Neural progenitor cell (in vitro differentiated cells): ENCODE measurements at regions not wholly inside any gene's neighbourhood (a gene's known extent, or its start where the extent isn't known, plus 50 kb on each side); places are given as distances from the start of the nearest gene placed in this dataset.

Experiments used
- DNase-seq: peaks from one replicate; pipeline ENCODE4 v3.0.0-alpha.2; 2016; ENCODE audit warnings: low spot score
- H2AFZ ChIP-seq: fragments of 200-600 bp; sonication (generic); replicated peaks from 2 replicates; pipeline ENCODE4 v1.6.1; 2016; ENCODE audit warnings: antibody characterized with exemption
- H3F3A ChIP-seq: fragments of 200-600 bp; sonication (generic); 2 replicates; pipeline ENCODE4 v1.6.1; 2016; ENCODE audit warnings: antibody characterized with exemption, low read depth
- H3K27ac ChIP-seq: fragments of 200-600 bp; sonication (generic); 2 replicates; pipeline ENCODE4 v1.5.1; 2016; ENCODE audit warnings: mild to moderate bottlenecking
- H3K27me3 ChIP-seq: fragments of 200-600 bp; sonication (generic); 2 replicates; pipeline ENCODE4 v1.6.1; 2016; ENCODE audit warnings: mild to moderate bottlenecking, moderate library complexity
- H3K36me3 ChIP-seq: fragments of 200-600 bp; sonication (generic); 2 replicates; pipeline ENCODE4 v1.5.1; 2016
- H3K4me1 ChIP-seq: fragments of 200-600 bp; sonication (generic); 2 replicates; pipeline ENCODE4 v1.6.1; 2016; ENCODE audit warnings: mixed run types
- H3K4me2 ChIP-seq: fragments of 200-600 bp; sonication (generic); 2 replicates; pipeline ENCODE4 v1.6.1; 2016
- H3K4me3 ChIP-seq: fragments of 200-600 bp; sonication (generic); 2 replicates; pipeline ENCODE4 v1.5.1; 2016
- H3K79me2 ChIP-seq: fragments of 200-600 bp; sonication (generic); 2 replicates; pipeline ENCODE4 v1.6.1; 2016; ENCODE audit warnings: low read depth
- H3K9ac ChIP-seq: fragments of 200-600 bp; sonication (generic); 2 replicates; pipeline ENCODE4 v1.6.1; 2016
- H3K9me3 ChIP-seq: fragments of 200-600 bp; sonication (generic); 2 replicates; pipeline ENCODE4 v1.5.1; 2016; ENCODE audit warnings: low read depth
- H4K20me1 ChIP-seq: fragments of 200-600 bp; sonication (generic); 2 replicates; pipeline ENCODE4 v1.6.1; 2016; ENCODE audit warnings: low read depth
- H3K27ac Mint-ChIP-seq: 3 replicates; pipeline ENCODE4 v1.8.0; 2021; ENCODE audit warnings: mixed read lengths
- H3K27me3 Mint-ChIP-seq: 2 replicates; pipeline ENCODE4 v1.8.0; 2022; ENCODE audit warnings: low read depth, mild to moderate bottlenecking, inconsistent platforms, moderate library complexity, mixed read lengths; ENCODE audit not compliant: insufficient read depth
- H3K36me3 Mint-ChIP-seq: 3 replicates; pipeline ENCODE4 v1.8.0; 2021; ENCODE audit warnings: mixed read lengths
- H3K4me1 Mint-ChIP-seq: 3 replicates; pipeline ENCODE4 v1.8.0; 2021; ENCODE audit warnings: mixed read lengths
- H3K4me3 Mint-ChIP-seq: 3 replicates; pipeline ENCODE4 v1.8.0; 2021; ENCODE audit warnings: mild to moderate bottlenecking, moderate library complexity, mixed read lengths
- H3K9me3 Mint-ChIP-seq: 3 replicates; pipeline ENCODE4 v1.8.0; 2020; ENCODE audit warnings: mixed read lengths
- CTCF ChIP-seq: fragments of 200-600 bp; sonication (generic); IDR thresholded peaks from 2 replicates; pipeline ENCODE4 v1.5.1; 2017; ENCODE audit warnings: antibody characterized with exemption, mild to moderate bottlenecking
- EZH2 ChIP-seq: fragments of 200-600 bp; sonication (generic); IDR thresholded peaks from 2 replicates; pipeline ENCODE4 v1.6.1; 2017; ENCODE audit warnings: antibody characterized with exemption, mild to moderate bottlenecking, moderate library complexity
- EZH2phosphoT487 ChIP-seq: fragments of 200-600 bp; sonication (generic); IDR thresholded peaks from 2 replicates; pipeline ENCODE4 v1.6.1; 2017; ENCODE audit warnings: antibody characterized with exemption

DNA sequence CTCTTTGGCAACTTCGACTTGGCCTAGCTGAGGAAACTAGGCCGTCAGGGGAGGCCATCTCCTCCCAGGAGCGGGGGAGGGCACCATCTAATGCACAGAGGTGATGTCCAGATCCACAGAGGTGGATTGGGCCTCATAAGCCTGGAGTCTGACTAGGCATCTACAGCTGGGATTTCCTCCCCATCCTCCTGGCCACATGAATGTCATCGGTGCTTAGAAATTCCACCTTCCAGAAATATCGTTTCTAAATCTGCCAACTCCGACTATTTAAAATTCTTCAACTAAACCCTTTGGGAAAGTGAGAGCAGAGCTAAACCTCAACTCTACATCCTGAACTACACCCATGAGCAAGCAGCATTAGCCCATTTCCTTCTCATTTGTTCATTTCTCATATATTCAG lies 118.7 kb downstream of the WNT5A start:
- Mint-ChIP-seq H3K27ac (no peak overlapping the region), H3K4me3 (no peak overlapping the region), H3K4me1 (no peaks in the 10 kb centered on the region), H3K36me3 (no peaks in the 10 kb centered on the region), H3K9me3 (no peaks in the 10 kb centered on the region), H3K27me3 (peaks cover 10% of the 10 kb centered on the region)
- Histone ChIP-seq H3K9ac (no peak overlapping the region), H3K27ac (no peak overlapping the region), H3K79me2 (no peaks in the 10 kb centered on the region), H2AFZ (no peak overlapping the region), H3K9me3 (no peaks in the 10 kb centered on the region), H4K20me1 (no peaks in the 10 kb centered on the region), H3K36me3 (no peaks in the 10 kb centered on the region), H3K27me3 (no peaks in the 10 kb centered on the region), H3F3A (no peaks in the 10 kb centered on the region), H3K4me2 (no peak overlapping the region), H3K4me3 (no peak overlapping the region), H3K4me1 (no peaks in the 10 kb centered on the region)
- no peak for DNase-seq
- TF ChIP-seq EZH2phosphoT487 (no peak), CTCF (no peak), EZH2 (no peak)

- Mint-ChIP-seq H3K4me3 (no peak overlapping the region), H3K27ac (no peak overlapping the region), H3K36me3 (no peaks in the 10 kb centered on the region), H3K27me3 (peaks cover 10% of the 10 kb centered on the region), H3K4me1 (no peaks in the 10 kb centered on the region), H3K9me3 (no peaks in the 10 kb centered on the region)
- Histone ChIP-seq H3K36me3 (no peaks in the 10 kb centered on the region), H3K27ac (no peak overlapping the region), H3F3A (no peaks in the 10 kb centered on the region), H3K4me2 (no peak overlapping the region), H2AFZ (no peak overlapping the region), H3K27me3 (no peaks in the 10 kb centered on the region), H3K9me3 (no peaks in the 10 kb centered on the region), H3K79me2 (no peaks in the 10 kb centered on the region), H3K4me3 (no peak overlapping the region), H3K4me1 (no peaks in the 10 kb centered on the region), H4K20me1 (no peaks in the 10 kb centered on the region), H3K9ac (no peak overlapping the region)
- TF ChIP-seq EZH2 (no peak), EZH2phosphoT487 (no peak), CTCF (no peak)
- DNase-seq: no peak
These were observed 119.7 kb downstream of the WNT5A start for GRCh38 chr3:55367384-55367783.

GRCh38 chr3:55364421-55364820 lies 122.7 kb downstream of the WNT5A start:
- Mint-ChIP-seq H3K36me3 (no peaks in the 10 kb centered on the region), H3K4me1 (no peaks in the 10 kb centered on the region), H3K27ac (no peak overlapping the region), H3K9me3 (no peaks in the 10 kb centered on the region), H3K4me3 (no peak overlapping the region), H3K27me3 (peaks cover 3% of the 10 kb centered on the region)
- Histone ChIP-seq H2AFZ (no peak overlapping the region), H3K9ac (no peak overlapping the region), H3K27me3 (no peaks in the 10 kb centered on the region), H3K4me1 (no peaks in the 10 kb centered on the region), H3F3A (no peaks in the 10 kb centered on the region), H3K9me3 (no peaks in the 10 kb centered on the region), H3K4me2 (no peak overlapping the region), H4K20me1 (no peaks in the 10 kb centered on the region), H3K36me3 (no peaks in the 10 kb centered on the region), H3K27ac (no peak overlapping the region), H3K79me2 (no peaks in the 10 kb centered on the region), H3K4me3 (no peak overlapping the region)
- TF ChIP-seq EZH2 (no peak), EZH2phosphoT487 (no peak), CTCF (no peak)
- no peak for DNase-seq
